Pancreas (tissue), 10 donors: ENCODE measurements at regions not wholly inside any gene's neighbourhood (a gene's known extent, or its start where the extent isn't known, plus 50 kb on each side); places are given as distances from the start of the nearest gene placed in this dataset.

ENCODE experiments used
- ATAC-seq, 4 donors: fragments of 200-7000 bp; cut with Tn5 transposase; one replicate each; pipeline versions ENCODE4 v1.8.0 to v1.9.1; 2020; ENCODE audit warnings: mild to moderate bottlenecking in 4 of 4, moderate library complexity in 4 of 4
- DNase-seq, 6 donors: peaks; one replicate each; pipeline ENCODE4 v3.0.0-alpha.2; 2020
- FAIRE-seq: peaks from 2 replicates; lab custom pipeline; 2012; peaks lifted over from hg19 to GRCh38; lab: Jason Lieb, UNC
- H3K27ac ChIP-seq, 4 donors: fragments of 200-600 bp; sonication (generic); 1 replicate in 3 of 4; 2 replicates in 1 of 4; pipeline versions ENCODE4 v1.5.0 to v1.8.0; 2020
- H3K27me3 ChIP-seq, 4 donors: fragments of 200-600 bp; one replicate each; pipeline ENCODE4 v1.8.0; 2021
- H3K36me3 ChIP-seq, 3 donors: fragments of 200-600 bp; sonication (generic) in 1 of 3; one replicate each; pipeline versions ENCODE4 v1.5.0 to v1.8.0; 2020 to 2021
- H3K4me1 ChIP-seq, 3 donors: fragments of 200-600 bp; one replicate each; pipeline ENCODE4 v1.8.0; 2021
- H3K4me3 ChIP-seq, 4 donors: fragments of 200-600 bp; sonication (generic) in 2 of 4; one replicate each; pipeline versions ENCODE4 v1.5.0 to v1.8.0; 2020 to 2021
- H3K9me3 ChIP-seq, 4 donors: fragments of 200-600 bp; one replicate each; pipeline ENCODE4 v1.8.0; 2021
- WGBS, 2 donors: extraction: QIAGEN DNeasy Blood & Tissue Kit; methylation state at CpG; one replicate each; pipeline ENCODE4 v1.1.7; 2013; 5-methylcytosine and 5-hydroxymethylcytosine counted together
- intact Hi-C, 3 donors: fragments of 100-400 bp; cut with DNase I; formaldehyde crosslinking; loops; one replicate each; pipeline versions ENCODE4 v1.11.1 to v1.14.2; 2022
- TF ChIP-seq, protein P1 (sequence below), 4 donors: fragments of 200-600 bp; sonication (generic) in 3 of 4; IDR thresholded peaks; one replicate each; pipeline versions ENCODE4 v1.5.0 to v1.8.0; 2021; ENCODE audit warnings: antibody characterized with exemption in 4 of 4
- donor health status: healthy with polysubstance abuse.
- donor health status: DM: no; HTN: no; CAD: no; lungs with moderate emphysema.
- donor health status: DM: no; HTN: no; CAD: no.
- donor health status: control.
- donor health status: control.
- donor health status: Bipolar disorder and iron deficiency.
- donor health status: DM: yes; HTN: yes; CAD: no.
- donor health status: DM: no; HTN: no; CAD: no.
- donor health status: DM: no; HTN: no; CAD: no.
- donor health status: DM: yes; HTN: yes; CAD: no.

DNA sequence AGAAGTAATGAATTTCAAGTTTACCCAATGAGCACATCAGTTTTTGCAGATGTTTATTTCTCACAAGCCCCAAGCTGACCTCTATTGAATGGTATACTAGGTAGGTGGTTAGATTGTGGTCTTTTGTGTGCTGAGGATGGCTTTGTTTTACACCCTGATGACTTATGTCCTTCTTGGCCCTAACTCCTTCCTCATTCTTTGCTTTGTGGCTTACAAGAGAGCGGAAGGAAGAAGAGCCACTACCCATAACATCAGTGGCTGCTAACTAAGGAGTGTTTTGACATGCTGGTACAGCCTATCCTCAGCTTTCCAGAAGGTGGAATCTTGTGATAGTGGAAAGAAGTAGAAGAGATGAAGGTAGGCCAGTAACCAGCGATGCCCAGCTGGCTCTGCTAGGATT lies 85.7 kb upstream of the NTRK2 start:
- no peak for FAIRE-seq
- 89 to 91% methylated on average over 2 of the region's 2 CpGs for WGBS, 2 donors
- Histone ChIP-seq H3K36me3 (no peaks in the 10 kb centered on the region), H3K27me3 (no peaks in the 10 kb centered on the region), H3K27ac (no peak overlapping the region), H3K4me3 (no peak overlapping the region), H3K9me3 (no peaks in the 10 kb centered on the region), H3K4me1 (no peaks in the 10 kb centered on the region)
- intact Hi-C loops = no loop called here
- DNase-seq = no peak
- TF ChIP-seq, protein P1, sequence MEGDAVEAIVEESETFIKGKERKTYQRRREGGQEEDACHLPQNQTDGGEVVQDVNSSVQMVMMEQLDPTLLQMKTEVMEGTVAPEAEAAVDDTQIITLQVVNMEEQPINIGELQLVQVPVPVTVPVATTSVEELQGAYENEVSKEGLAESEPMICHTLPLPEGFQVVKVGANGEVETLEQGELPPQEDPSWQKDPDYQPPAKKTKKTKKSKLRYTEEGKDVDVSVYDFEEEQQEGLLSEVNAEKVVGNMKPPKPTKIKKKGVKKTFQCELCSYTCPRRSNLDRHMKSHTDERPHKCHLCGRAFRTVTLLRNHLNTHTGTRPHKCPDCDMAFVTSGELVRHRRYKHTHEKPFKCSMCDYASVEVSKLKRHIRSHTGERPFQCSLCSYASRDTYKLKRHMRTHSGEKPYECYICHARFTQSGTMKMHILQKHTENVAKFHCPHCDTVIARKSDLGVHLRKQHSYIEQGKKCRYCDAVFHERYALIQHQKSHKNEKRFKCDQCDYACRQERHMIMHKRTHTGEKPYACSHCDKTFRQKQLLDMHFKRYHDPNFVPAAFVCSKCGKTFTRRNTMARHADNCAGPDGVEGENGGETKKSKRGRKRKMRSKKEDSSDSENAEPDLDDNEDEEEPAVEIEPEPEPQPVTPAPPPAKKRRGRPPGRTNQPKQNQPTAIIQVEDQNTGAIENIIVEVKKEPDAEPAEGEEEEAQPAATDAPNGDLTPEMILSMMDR (IDR thresholded peaks at IDR 0.05) = no peak
- ATAC-seq = no peak

DNA sequence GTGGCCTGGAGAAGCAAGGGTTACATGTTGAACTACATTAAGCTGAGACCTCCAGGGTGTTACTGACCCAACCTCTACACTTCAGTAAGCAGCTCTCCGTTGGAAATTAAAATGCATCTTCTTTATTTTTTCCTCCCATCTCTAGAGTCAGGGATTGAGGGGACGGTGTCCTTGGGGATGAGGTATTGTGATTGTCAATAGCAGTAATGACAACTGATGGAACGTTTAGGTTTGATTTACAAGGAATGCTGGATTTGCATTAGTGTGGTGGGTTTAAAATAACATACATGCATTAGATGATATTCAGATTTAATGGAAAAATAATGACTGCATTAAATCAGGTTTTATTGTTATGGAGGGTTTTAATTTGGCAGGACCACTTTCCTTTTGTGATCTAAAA lies 82.9 kb upstream of the NTRK2 start:
- Histone ChIP-seq H3K4me1 (no peaks in the 10 kb centered on the region), H3K36me3 (no peaks in the 10 kb centered on the region), H3K9me3 (no peaks in the 10 kb centered on the region), H3K27ac (no peak overlapping the region), H3K4me3 (no peak overlapping the region), H3K27me3 (no peaks in the 10 kb centered on the region)
- no peak for DNase-seq
- ATAC-seq = no peak
- WGBS, 2 donors = 57 to 65% methylated on average over 3 of the region's 3 CpGs
- intact Hi-C loops = no loop called here
- no peak for FAIRE-seq
- TF ChIP-seq, protein P1 (IDR thresholded peaks at IDR 0.05) = no peak

DNA sequence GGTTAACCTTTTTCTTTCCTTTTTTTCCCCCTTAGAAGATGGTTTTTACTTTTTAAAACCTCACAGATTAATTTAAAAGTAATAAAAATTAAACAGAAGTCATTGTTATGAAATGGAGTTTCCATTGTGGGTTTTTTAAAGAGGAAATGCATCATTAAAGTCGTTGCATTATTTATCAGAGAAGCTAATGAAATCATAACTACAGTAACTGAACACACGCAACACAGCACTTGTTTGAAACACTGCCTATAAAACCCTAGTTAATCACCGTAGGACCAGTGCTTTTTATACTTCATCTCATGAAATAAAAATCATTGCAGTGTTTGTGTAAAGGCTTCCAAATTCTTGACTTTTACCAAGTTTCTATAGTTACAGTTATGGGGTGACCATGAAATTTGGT lies 82.4 kb upstream of the NTRK2 start:
- no peak for ATAC-seq
- no peak for DNase-seq
- TF ChIP-seq, protein P1 (IDR thresholded peaks at IDR 0.05) = no peak
- H3K36me3 ChIP-seq = no peaks in the 10 kb centered on the region
- H3K4me3 ChIP-seq = no peak overlapping the region
- 67 to 78% methylated on average over 3 of the region's 3 CpGs for WGBS, 2 donors
- H3K27me3 ChIP-seq = no peaks in the 10 kb centered on the region
- no peak overlapping the region for H3K27ac ChIP-seq
- no peaks in the 10 kb centered on the region for H3K4me1 ChIP-seq
- intact Hi-C loops = no loop called here
- no peak for FAIRE-seq
- no peaks in the 10 kb centered on the region for H3K9me3 ChIP-seq

DNA sequence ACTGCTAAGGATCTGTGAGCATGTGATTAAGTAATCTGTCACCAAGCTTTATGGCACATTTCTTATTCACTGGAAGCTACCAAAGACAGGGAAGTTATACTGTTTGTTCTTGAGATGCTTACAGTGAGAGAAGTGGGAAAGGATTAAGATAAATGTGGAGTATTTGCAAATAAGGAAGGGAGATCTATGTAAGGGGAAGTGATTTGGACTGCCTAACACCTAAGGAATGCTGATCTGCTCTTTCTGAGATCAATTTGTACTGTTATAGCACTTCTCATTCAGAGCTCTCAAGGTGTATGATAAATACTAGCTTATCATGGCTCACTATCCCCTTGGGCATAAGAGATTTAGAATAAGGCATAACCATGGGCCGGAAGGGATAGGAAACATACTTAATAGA lies 80.0 kb upstream of the NTRK2 start:
- FAIRE-seq = no peak
- Histone ChIP-seq H3K36me3 (no peaks in the 10 kb centered on the region), H3K4me3 (no peak overlapping the region), H3K27me3 (no peaks in the 10 kb centered on the region), H3K9me3 (no peaks in the 10 kb centered on the region), H3K4me1 (no peaks in the 10 kb centered on the region), H3K27ac (no peak overlapping the region)
- no peak for ATAC-seq
- 70% methylated on average over 1 of the region's 1 CpG for WGBS, 2 donors
- TF ChIP-seq, protein P1 (IDR thresholded peaks at IDR 0.05) = no peak
- no peak for DNase-seq
- intact Hi-C loops = no loop called here

DNA sequence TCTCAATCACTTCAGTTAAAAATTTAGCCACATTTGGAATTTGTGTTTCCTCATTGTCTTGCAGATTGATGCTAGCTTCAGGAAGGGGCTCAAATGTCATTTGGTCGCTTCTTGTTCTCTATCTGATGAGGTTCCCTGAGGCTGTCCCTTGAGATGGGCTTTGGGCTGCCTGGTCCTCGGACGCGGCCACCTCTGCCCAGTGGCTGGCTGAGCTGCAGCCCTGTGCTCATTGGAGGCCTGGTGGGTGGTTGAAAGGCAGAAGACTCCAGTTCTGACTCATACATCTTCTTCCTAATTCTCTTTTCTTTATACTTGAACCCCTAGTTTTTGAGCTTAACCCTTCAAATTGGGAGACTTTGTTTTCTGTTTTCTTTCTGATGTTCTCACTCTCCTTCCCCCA lies 78.8 kb upstream of the NTRK2 start:
- intact Hi-C loops = no loop called here
- Histone ChIP-seq H3K27me3 (no peaks in the 10 kb centered on the region), H3K4me3 (no peak overlapping the region), H3K4me1 (no peaks in the 10 kb centered on the region), H3K27ac (no peak overlapping the region), H3K9me3 (no peaks in the 10 kb centered on the region), H3K36me3 (no peaks in the 10 kb centered on the region)
- WGBS, 2 donors = 79 to 89% methylated on average over 4 of the region's 4 CpGs
- FAIRE-seq (no peak), ATAC-seq (no peak), DNase-seq (no peak)
- TF ChIP-seq, protein P1 (IDR thresholded peaks at IDR 0.05) = no peak
